Prostate gland (tissue), 2 donors: ENCODE measurements at regions not wholly inside any gene's neighbourhood (a gene's known extent, or its start where the extent isn't known, plus 50 kb on each side); places are given as distances from the start of the nearest gene placed in this dataset.

Experiments
- POLR2A ChIP-seq: fragments of 450-650 bp; IDR thresholded peaks from one replicate; pipeline ENCODE4 v1.6.1; 2016; ENCODE audit warnings: antibody characterized with exemption, mild to moderate bottlenecking
- POLR2AphosphoS5 ChIP-seq: sonication (generic); formaldehyde crosslinking; IDR thresholded peaks from one replicate; pipeline ENCODE4 v1.6.1; 2017; ENCODE audit warnings: antibody characterized with exemption
- TF ChIP-seq, protein P1 (sequence below), 4 experiments: fragments of 200-600 bp in 2 of 4; fragments of 450-650 bp in 2 of 4; sonication (generic) in 2 of 4; IDR thresholded peaks; 1 replicate in 3 of 4; 2 replicates in 1 of 4; pipeline ENCODE4 v1.5.1; 2016 to 2019; ENCODE audit warnings: antibody characterized with exemption in 4 of 4, mild to moderate bottlenecking in 2 of 4, moderate library complexity in 2 of 4

DNA sequence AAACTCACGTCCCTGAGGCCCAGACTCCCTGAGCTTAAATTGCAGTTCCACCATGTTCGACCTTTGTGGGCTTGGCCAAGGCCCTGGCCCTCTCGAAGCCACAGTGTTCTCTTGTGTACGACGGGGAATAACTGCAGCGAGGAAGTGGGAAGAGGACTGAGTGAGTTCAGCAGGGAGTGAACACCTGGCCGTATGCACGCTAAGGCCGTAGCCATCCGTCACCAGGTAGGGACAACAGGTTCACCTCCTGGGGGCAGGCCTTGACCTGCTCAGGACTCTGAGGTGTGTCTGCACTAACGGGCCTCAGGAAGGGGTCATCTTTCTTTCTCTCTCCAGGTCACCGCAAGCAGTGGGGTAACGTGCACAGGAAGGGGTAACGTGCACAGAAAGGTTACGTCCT is 67.2 kb upstream of the CTBP2 start:
- TF ChIP-seq, protein P1, sequence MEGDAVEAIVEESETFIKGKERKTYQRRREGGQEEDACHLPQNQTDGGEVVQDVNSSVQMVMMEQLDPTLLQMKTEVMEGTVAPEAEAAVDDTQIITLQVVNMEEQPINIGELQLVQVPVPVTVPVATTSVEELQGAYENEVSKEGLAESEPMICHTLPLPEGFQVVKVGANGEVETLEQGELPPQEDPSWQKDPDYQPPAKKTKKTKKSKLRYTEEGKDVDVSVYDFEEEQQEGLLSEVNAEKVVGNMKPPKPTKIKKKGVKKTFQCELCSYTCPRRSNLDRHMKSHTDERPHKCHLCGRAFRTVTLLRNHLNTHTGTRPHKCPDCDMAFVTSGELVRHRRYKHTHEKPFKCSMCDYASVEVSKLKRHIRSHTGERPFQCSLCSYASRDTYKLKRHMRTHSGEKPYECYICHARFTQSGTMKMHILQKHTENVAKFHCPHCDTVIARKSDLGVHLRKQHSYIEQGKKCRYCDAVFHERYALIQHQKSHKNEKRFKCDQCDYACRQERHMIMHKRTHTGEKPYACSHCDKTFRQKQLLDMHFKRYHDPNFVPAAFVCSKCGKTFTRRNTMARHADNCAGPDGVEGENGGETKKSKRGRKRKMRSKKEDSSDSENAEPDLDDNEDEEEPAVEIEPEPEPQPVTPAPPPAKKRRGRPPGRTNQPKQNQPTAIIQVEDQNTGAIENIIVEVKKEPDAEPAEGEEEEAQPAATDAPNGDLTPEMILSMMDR (IDR thresholded peaks at IDR 0.05) = no peak
- no peak for TF ChIP-seq POLR2A
- TF ChIP-seq POLR2AphosphoS5 = no peak
